Right renal pelvis (tissue), 4 donors: ENCODE measurements at regions not wholly inside any gene's neighbourhood (a gene's known extent, or its start where the extent isn't known, plus 50 kb on each side); places are given as distances from the start of the nearest gene placed in this dataset.
"Not testable (repeated sequence)": the region's sequence is repeated elsewhere in the genome, so short reads cannot be mapped to it uniquely, and the experiment has no call there.

Experiments
- DNase-seq, 4 donors: peaks; one replicate each; pipeline ENCODE4 v3.0.0-alpha.2; 2013; ENCODE audit warnings: low read depth in 4 of 4, low spot score in 3 of 4, missing footprints in 1 of 4

DNA sequence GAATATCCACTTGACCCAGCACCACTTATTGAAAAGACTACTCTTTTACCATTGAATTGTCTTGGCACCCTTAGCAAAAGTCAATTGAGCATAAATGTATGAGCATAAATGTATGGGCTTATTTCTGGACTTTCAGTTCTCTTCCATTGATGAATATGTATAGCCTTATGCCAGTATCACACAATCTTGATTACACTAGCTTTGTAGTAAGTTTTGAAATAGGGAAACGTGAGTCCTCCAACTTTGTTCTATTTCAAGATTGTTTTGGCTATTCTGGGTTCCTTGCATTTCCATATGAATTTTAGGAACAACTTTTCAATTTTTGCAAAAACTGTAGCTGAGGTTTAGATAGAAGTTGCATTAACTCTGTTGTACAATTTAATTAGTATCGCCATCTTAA, 601.0 kb downstream of the TLE1 start:
- DNase-seq: no peak

DNA sequence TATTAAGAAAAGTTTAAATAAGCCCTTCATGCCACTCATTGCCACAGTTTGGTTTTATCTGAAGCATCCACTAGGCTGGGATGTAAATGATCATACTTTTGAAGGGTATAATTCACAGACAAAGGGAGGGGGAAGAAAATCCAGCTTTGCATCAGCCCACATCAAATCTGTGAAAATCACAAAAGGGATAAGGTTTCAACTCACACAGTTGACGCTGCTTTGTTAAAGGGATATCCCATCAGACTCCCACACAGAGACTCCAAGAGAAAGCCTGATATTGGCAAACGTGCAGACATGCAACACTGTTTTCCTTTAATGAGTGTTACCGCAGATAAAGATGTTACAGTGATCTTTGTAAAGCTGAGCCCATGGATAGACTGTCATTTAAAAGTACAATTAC, 602.9 kb downstream of the TLE1 start:
- DNase-seq: no peak

DNA sequence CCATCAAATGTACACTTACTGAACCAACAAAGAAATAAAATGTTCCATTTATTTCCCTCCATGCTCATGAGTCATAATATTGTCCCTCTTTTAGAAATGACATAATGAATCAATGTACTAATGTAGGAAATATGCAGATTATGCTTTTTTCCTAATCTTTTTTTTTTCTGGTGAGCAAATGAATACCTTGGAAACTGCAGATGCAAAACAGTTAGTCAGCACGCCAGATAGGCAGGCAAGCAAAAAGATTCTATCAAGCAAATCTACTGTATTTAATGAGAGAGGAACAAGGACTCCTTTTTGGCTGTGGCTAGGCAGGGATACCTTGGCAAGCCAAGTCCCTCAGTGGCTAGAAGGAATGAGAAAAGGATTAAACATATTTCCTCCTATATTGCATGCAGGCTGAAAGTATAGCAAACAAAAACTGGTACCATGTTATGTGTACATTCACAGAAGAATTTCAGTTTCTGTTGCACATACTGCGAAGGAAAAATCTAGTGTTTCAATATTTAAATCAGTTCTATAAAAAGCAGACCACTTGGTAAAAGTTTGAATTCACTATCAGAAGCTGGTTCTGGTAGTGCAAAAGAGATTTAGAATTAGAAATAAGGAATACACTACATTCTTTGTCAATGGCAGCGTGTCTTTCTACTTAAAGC, 605.4 kb downstream of the TLE1 start:
- no peak for DNase-seq

DNA sequence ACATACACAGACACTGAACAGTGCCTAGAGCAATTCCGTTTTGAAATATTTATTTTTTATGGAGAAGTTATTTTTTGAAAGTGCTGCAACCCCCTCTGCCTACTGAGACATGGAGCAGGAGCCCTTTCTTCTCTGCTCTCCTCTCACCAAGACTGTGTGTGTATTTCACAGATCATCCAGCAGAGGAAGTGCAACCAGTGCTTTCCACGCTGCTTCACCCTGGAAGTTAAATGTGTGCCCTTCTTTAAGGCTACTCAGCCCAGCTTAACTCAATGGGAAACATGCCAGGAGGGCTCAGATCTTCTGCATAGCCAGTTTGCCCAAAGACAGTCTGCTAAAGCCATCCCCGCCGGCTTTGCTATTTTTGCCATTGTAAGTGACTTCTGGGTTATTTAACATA, 606.3 kb downstream of the TLE1 start:
- DNase-seq: no peak

DNA sequence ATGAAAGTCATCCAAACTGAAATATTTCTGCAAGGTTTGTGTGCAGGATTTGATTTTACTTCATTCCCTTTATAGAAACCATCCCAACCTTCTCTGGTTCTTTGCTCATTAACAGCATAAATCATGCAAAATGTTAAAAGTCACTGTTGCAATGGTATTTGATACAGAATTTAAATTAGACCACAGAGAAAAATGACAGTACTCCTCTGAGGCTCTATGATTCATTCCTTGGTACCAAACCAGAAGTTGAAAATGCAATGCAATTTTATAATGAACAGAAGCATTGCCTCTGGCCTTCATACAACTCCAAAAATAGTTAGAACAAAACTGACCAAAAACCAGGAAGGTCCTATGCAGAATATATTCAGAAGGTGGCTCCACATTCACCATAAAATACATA, 607.1 kb downstream of the TLE1 start:
- no peak for DNase-seq

DNA sequence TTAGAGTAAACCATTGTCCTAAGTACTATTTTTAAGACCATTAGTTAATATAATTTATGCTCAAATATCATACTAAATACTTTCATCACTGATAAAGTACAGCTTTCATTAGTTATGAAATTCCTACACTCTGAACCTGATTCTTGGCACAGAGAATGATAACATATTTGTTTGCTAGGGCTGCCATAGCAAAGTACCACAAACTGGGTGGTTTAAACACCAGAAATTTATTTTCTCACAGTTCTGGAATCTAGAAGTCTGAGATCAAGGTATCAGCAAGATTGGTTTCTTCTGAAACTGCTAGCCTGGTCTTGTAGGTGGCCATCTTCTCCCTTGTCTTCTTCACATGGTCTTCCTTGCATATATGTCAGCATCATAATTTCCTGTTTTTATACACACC, 608.4 kb downstream of the TLE1 start:
- DNase-seq: no peak

DNA sequence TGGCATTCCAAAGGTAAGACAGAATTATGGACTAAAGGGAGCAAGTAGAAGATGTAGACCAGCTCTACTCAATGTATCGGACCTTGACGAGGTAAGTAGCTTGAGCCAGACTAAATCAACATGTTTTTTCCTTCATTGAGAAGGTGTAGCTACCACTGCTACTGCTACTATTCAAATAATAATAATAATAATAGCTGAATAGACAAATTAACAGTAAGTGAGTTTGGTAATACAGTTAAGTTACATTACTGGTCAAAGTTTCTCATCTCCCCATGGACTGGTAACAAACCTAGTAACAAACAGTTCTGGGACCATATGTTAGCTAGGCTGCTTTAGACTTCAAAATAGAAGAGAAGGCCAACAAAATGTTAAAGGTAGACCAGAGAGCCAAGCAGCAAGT, 609.2 kb downstream of the TLE1 start:
- no peak for DNase-seq

DNA sequence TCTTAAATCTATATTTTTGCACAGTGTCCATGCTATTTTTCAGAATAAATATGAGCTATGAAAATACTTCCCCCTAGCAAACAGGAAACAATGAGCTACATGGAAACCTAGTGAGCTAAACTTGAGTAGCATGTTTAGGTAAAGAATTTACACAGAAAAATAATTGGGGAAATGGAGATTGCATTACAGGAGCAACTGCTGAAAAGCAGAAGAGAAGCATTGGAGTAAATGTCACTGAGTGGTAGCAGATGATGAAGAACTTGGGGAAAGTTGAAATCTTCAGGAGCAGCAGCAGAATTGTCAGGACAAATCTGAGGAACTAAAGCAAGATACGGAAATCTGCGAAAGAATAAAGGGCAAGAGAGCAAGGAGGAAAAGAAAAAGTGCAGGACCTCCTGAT, 610.3 kb downstream of the TLE1 start:
- DNase-seq: no peak

DNA sequence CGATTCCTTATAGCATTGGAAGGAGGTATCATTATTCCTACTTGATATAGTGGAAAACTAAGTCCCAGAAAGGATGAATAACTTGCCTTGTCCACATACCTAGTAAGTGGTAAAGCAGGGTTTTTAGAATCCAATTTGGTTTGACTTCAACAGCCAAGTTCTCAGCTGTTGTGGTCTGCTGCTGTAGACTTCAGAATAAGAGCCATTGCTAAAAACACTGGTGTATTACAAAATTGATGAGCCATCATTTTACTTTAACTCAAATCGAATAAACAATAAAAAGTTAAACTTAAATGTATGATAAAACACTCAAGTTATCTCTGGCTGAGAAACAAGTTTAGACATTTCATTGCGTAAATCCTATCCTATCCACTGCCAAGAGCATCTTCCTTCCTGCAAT, 610.8 kb downstream of the TLE1 start:
- no peak for DNase-seq

DNA sequence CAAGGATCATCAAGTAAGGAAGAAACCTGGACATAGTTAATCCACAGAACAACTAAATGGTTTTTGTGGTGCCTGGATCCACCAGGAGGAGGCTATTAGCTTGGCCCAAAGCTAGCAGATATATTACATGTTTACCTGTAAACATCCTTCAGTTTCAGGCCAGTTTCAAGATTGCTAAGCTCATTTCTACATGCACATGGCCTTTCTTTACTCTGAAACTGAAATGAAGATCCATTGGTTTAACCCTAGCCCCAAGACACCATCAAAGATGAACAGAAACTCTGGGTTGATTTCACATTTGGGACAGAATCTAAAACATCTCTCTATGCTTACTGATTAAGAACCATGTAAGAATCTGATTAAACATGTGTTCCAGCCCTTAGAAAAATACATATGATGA, 611.8 kb downstream of the TLE1 start:
- no peak for DNase-seq

DNA sequence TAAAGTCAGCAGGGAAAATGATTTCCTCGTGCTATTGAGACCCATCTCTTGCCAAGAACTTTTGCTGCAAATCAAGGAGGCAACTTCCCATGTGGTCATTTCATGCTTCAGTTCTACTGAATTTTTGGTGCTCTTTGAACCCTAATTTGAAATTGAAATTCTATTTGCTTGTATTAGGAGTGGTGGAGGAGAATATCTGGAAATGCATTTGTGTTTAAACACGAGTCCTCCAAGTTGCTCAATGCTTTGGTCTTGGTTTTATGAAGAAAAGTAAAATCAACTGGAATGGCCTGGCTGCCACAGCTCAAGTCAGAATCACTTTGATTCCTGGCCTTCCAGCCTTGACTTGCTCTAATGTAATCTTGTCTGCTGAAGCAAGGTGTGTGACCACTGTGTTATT, 613.2 kb downstream of the TLE1 start:
- no peak for DNase-seq

DNA sequence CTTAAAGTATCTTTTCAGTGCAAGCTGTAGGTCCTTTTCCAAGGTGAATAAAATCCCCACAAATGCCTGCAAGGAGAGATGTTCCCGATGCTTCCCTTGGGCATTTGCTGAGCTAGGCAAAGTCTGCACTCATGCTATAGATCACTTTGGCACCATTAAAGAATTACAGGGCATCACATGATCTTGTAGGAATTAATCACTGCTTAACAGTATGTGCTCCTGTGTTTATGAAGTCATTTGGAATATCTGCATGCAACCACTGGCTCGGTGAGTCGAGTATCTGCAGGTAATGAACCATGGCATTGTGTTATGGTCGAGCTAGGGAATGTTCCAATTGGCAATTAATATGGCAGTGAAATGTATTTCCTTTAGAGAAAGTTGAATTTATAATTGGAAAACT, 615.1 kb downstream of the TLE1 start:
- DNase-seq: no peak

DNA sequence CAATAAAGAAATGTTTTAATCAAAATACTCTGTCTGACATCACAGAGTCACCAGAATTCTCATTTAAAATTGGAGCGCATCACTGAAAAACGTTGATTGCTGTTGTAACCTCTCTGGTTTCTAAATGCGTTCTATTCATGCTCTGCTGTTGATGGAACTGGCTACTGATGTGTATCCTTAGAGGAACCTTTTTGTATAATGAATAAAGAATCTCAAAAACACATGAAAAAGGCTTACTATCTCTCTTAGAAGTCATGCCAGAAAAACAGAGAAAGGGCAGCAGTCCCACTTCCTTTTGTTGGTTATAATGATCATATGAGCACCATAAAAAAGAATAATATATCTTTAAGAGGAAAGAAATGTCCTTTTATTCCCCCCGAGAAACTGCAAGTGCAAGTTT, 615.5 kb downstream of the TLE1 start:
- no peak for DNase-seq

DNA sequence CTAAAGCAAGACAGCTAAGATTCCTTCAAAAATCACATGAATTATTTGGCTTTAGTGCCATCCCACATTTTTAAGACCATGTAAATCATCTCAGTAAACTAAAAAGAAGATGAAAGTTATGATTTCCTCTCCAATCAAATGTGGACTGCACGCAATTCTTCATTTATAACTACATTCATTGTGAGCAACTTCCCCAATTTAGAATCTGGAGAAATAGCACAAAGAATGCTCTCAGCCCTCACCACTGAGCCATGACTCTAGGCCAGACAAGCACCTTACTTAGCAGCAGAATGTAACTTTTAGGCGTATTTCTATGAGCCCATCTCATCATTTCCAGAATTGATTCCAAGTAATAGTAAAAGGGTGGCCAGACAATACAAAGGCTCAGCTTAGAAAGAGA, 616.6 kb downstream of the TLE1 start:
- DNase-seq: no peak

DNA sequence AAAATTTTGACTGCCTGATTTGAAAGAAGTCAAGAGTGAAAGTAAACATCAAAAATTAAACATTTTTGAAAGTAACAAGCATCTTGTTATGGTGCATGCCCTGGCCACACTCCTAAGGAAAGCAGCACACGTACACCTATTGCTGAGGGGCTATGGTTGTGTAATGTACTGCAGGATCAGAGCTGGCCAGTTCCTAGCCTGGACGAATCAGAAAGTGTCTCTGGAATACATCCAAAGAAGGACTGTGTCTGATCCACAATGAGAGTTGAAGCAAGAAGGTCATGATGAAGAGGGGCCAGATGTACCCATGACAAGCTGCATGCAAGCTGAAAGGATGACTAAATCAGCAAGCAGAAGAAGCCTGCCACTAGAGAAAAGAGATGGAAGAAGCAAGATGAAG, 618.2 kb downstream of the TLE1 start:
- no peak for DNase-seq

DNA sequence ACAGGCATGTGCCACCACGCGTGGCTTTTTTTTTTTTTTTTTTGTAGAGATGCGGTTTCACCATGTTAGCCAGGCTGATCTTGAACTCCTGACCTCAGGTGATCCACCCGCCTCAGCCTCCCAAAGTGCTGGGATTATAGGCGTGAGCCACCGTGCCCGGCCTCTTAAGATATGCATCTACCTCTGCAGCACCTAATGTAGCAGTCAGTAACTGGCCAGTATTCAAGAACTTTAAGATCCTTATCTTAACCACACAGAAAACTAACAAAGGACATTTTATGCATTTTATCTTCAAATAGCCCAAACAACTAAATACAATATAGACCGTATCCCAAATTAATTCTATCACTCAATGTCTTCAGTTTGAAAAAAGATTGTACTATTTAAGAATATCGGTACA, 618.7 kb downstream of the TLE1 start:
- DNase-seq: no peak

DNA sequence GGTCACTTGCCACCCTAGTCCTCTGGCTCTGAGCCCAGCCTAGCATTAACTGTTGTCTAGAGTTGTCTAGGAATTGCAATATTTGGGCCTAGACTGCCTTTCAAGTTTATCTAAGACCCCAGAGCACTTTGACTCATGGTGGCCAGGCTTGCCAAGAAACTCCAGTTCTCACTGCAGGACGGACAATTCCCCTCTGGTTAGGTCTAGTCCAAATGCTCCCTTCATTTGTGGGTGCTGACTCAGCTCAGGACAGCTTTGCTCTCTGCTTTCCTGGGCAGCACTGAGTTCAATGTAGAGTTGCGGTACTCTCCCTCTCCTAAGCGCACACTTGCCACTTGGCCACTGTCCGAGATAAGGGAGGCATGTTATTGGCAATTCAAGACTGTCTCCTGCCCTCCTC, 619.4 kb downstream of the TLE1 start:
- DNase-seq: no peak

DNA sequence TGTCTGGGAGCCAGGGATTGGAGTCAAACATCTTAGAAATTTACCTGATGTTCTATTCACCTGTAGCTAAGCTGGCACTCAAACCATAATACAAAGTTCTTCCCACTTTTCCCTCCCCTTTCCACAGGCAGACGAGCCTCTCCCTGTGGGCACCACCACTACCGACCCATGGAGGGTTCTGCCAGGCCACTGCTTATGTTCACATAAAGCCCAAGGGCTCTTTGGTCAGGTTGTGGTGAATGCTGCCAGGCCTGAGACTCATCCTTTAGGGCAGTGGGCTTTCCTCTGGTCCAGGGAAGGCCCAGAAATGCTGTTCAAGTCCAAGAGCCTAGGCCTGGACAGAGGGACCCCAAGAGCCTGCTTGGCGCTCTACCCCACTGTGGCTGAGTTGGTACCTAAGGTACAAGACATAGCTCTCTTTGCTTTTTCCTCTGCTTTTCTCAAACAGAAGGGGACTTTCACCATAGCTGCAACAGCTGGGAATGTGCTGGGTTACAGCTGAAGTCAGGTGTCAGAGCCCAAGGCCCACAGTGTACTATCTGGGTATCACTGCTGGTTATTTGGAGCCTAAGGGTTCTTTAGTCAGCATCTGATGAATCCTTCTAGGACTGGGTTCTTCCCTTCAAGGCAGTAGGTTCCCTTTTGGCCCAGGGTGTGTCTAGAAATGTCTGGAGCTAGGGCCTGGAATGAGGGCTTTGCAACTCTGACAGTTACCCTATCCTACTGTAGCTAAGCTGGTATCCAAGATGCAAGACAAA, 620.1 kb downstream of the TLE1 start:
- no peak for DNase-seq

DNA sequence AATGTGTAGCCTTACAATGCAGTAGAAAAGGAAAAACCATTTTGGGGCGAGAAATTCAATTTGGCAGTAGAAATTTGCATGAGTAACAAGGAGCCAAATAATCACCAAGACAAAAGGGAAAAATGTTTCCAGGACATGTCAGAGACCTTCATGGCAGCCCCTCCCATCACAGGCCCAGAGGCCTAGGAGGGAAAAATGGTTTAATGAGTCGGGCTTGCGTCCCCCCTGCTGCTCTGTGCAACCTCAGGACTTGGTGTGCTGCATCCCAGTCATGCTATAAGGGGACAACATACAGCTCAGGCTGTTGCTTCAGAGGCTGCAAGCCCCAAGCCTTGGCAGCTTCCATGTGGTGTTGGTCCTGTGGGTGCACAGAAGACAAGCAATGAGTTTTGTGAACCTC, 626.4 kb downstream of the TLE1 start:
- not testable (repeated sequence) for DNase-seq

DNA sequence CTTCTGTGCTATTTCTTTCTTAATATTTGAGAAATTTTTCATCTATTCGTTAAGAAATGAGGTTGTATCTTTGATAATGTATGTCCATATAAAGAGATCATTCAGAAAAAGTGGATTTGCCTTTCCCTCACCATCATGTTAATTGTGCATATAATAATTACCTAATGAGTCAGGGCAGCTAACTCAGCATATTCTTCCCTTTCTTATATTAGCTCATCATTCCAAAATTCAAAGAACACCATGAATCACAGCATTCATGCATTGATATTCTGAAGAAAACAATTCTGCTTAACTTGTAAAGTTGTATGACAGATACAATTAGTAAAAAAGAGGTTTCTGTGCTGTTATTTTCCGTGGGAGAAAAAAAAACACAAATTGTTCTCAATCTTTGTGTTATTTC, 630.6 kb downstream of the TLE1 start:
- DNase-seq: no peak

DNA sequence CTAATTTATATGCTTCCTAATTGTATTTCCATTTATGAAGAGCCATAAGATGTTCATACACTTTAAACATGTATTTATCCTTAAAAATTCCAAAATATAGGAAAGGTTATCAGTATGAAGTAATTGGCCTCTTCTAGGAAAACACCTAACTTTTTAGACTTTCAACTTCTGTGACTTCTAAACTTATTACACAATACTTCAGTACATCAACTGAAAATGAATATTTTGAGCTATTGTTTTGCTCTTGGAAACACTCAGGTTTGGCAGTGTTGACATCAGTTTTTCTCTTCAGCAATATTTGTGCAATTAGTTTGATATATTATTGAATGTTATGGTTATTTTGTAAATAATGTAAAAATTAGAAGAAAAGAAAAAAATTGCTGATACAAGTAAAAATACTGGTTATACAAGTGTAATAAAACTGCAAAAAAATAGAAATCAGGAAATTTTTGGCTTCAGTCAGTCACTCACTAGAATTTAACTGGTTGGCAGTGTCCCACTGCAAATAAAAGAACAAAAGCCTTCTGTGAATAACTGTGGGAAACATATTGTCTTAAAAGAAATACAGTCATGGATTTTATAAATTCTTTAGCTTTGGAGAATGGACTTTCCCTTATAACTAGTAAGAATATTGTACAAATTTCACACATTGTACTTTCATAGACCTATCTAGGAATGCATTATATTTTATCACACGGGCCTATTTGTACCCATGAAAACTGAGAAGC, 635.9 kb downstream of the TLE1 start:
- no peak for DNase-seq

DNA sequence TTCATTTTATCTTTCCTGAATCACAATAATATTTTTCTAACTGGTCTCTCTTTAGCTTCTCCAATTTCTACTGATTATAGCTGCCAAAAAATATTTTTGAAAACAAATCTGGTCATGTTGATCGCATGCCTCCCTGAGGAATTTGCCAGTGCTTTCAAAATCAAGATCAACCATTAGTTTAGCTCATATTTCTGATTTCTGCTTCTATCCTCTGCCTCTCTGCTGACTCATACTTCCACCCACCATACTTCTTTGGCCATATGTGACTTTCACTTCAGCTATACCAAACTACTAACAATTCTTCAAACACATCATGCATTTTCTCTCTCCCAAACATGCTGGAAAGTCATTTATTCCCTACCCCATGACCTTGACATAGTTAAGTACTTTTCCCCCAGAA, 636.5 kb downstream of the TLE1 start:
- no peak for DNase-seq
